Thyroid gland (tissue), 4 donors: ENCODE measurements at regions not wholly inside any gene's neighbourhood (a gene's known extent, or its start where the extent isn't known, plus 50 kb on each side); places are given as distances from the start of the nearest gene placed in this dataset.

Experiments used
- DNase-seq, 2 donors: peaks; one replicate each; pipeline ENCODE4 v3.0.0-alpha.2; 2019
- H3K27ac ChIP-seq, 3 donors: fragments of 200-600 bp; sonication (generic); 1 replicate in 2 of 3; 2 replicates in 1 of 3; pipeline ENCODE4 v1.5.1; 2016 to 2019; ENCODE audit warnings: mild to moderate bottlenecking in 1 of 3, moderate library complexity in 1 of 3
- H3K27me3 ChIP-seq: fragments of 200-600 bp; sonication (generic); one replicate; pipeline ENCODE4 v1.5.1; 2019
- H3K36me3 ChIP-seq, 2 donors: fragments of 200-600 bp; sonication (generic); one replicate each; pipeline ENCODE4 v1.5.1; 2016 to 2019
- H3K4me1 ChIP-seq, 2 donors: fragments of 200-600 bp; sonication (generic); one replicate each; pipeline ENCODE4 v1.5.1; 2017 to 2019
- H3K4me3 ChIP-seq, 3 donors: fragments of 200-600 bp; sonication (generic); replicated peaks in 1 of 3; 1 replicate in 2 of 3; 2 replicates in 1 of 3; pipeline ENCODE4 v1.5.1; 2016; ENCODE audit warnings: mild to moderate bottlenecking in 1 of 3
- H3K9me3 ChIP-seq: fragments of 200-600 bp; sonication (generic); one replicate; pipeline ENCODE4 v1.5.1; 2017
- CTCF ChIP-seq, 6 experiments: fragments of 200-600 bp in 3 of 6; fragments of 450-650 bp in 3 of 6; sonication (generic) in 3 of 6; IDR thresholded peaks; one replicate each; pipeline ENCODE4 v1.5.1; 2016 to 2019; ENCODE audit warnings: antibody characterized with exemption in 6 of 6, mild to moderate bottlenecking in 2 of 6, inconsistent platforms in 1 of 6, moderate library complexity in 1 of 6
- POLR2A ChIP-seq, 2 donors: fragments of 450-650 bp; IDR thresholded peaks; one replicate each; pipeline ENCODE4 v1.6.1; 2017; ENCODE audit warnings: antibody characterized with exemption in 2 of 2, mild to moderate bottlenecking in 2 of 2, moderate library complexity in 1 of 2
- WGBS, 2 donors: methylation state at CpG; one replicate each; pipeline ENCODE4 v1.1.5; 2017; 5-methylcytosine and 5-hydroxymethylcytosine counted together
- intact Hi-C: fragments of 100-400 bp; cut with DNase I; formaldehyde crosslinking; loops from one replicate; pipeline ENCODE4 v1.15.1; 2023

- intact Hi-C loops = no loop called here
- TF ChIP-seq CTCF (IDR thresholded peaks at IDR 0.05) = no peak
- TF ChIP-seq POLR2A (IDR thresholded peaks at IDR 0.05) = no peak
- Histone ChIP-seq H3K4me1 (no peaks in the 10 kb centered on the region), H3K36me3 (no peaks in the 10 kb centered on the region), H3K9me3 (no peaks in the 10 kb centered on the region), H3K4me3 (no peak overlapping the region), H3K27me3 (no peaks in the 10 kb centered on the region), H3K27ac (no peak overlapping the region)
- WGBS, 2 donors = 81 to 83% methylated on average over 3 of the region's 3 CpGs
- DNase-seq = no peak
These were observed 141.8 kb downstream of the IL20RB start for GRCh38 chr3:137099364-137100219.

- WGBS, 2 donors = 88 to 94% methylated on average over 1 of the region's 1 CpG
- H3K4me3 ChIP-seq = no peak overlapping the region
- no peaks in the 10 kb centered on the region for H3K9me3 ChIP-seq
- H3K27me3 ChIP-seq = no peaks in the 10 kb centered on the region
- H3K36me3 ChIP-seq = no peaks in the 10 kb centered on the region
- H3K27ac ChIP-seq = no peak overlapping the region
- TF ChIP-seq CTCF (IDR thresholded peaks at IDR 0.05) (no peak), POLR2A (IDR thresholded peaks at IDR 0.05) (no peak)
- DNase-seq = no peak
- no peaks in the 10 kb centered on the region for H3K4me1 ChIP-seq
- intact Hi-C loops = no loop called here
These were observed 142.5 kb downstream of the IL20RB start for GRCh38 chr3:137100326-137100725.

- no peaks in the 10 kb centered on the region for H3K9me3 ChIP-seq
- H3K36me3 ChIP-seq = no peaks in the 10 kb centered on the region
- no peak for DNase-seq
- intact Hi-C loops = no loop called here
- 72 to 75% methylated on average over 7 of the region's 7 CpGs for WGBS, 2 donors
- no peak for TF ChIP-seq POLR2A (IDR thresholded peaks at IDR 0.05)
- no peak for TF ChIP-seq CTCF (IDR thresholded peaks at IDR 0.05)
- H3K27ac ChIP-seq = no peak overlapping the region
- no peak overlapping the region for H3K4me3 ChIP-seq
- no peaks in the 10 kb centered on the region for H3K4me1 ChIP-seq
- H3K27me3 ChIP-seq = no peaks in the 10 kb centered on the region
These were observed 146.0 kb downstream of the IL20RB start for GRCh38 chr3:137103739-137104138.

GRCh38 chr3:137105277-137105977 is 147.6 kb downstream of the IL20RB start:
- TF ChIP-seq CTCF (IDR thresholded peaks at IDR 0.05) = peak in 4 of 6 experiments; percentile 38 to 64 (median 60)
- no peak for TF ChIP-seq POLR2A (IDR thresholded peaks at IDR 0.05)
- H3K4me3 ChIP-seq = no peak overlapping the region

More at GRCh38 chr3:137105277-137105977, 147.6 kb downstream of the IL20RB start:
- no peaks in the 10 kb centered on the region for H3K9me3 ChIP-seq
- no peaks in the 10 kb centered on the region for H3K36me3 ChIP-seq
- 14 to 15% methylated on average over 10 of the region's 10 CpGs for WGBS, 2 donors
- peak in 1 of 2 donors; percentile 3 for DNase-seq
- intact Hi-C loops = no loop called here
- no peaks in the 10 kb centered on the region for H3K4me1 ChIP-seq
- H3K27me3 ChIP-seq = no peaks in the 10 kb centered on the region
- no peak overlapping the region for H3K27ac ChIP-seq
